Activated CD4-positive, alpha-beta T cell treated with anti-CD3 and anti-CD28 coated beads, Interleukin-2, Interleukin-4, amounts not matched to agents 100 ng/mL and 50 ng/mL, durations not matched to agents 16 hours and 8 hours (primary cell): ENCODE measurements at regions not wholly inside any gene's neighbourhood (a gene's known extent, or its start where the extent isn't known, plus 50 kb on each side); places are given as distances from the start of the nearest gene placed in this dataset.
"Not testable (repeated sequence)": the region's sequence is repeated elsewhere in the genome, so short reads cannot be mapped to it uniquely, and the experiment has no call there.

ENCODE experiments used
- DNase-seq: peaks from one replicate; pipeline ENCODE4 v3.0.0-alpha.2; 2020; ENCODE audit warnings: low spot score

- no peak for DNase-seq
Measured at GRCh38 chr2:164024396-164024795, 288.6 kb upstream of the FIGN start.

GRCh38 chr2:164023896-164024295, 288.1 kb upstream of the FIGN start:
- DNase-seq = no peak

GRCh38 chr2:164015328-164016123, 279.7 kb upstream of the FIGN start:
- no peak for DNase-seq

GRCh38 chr2:164014791-164015190, 279.0 kb upstream of the FIGN start:
- no peak for DNase-seq

DNA sequence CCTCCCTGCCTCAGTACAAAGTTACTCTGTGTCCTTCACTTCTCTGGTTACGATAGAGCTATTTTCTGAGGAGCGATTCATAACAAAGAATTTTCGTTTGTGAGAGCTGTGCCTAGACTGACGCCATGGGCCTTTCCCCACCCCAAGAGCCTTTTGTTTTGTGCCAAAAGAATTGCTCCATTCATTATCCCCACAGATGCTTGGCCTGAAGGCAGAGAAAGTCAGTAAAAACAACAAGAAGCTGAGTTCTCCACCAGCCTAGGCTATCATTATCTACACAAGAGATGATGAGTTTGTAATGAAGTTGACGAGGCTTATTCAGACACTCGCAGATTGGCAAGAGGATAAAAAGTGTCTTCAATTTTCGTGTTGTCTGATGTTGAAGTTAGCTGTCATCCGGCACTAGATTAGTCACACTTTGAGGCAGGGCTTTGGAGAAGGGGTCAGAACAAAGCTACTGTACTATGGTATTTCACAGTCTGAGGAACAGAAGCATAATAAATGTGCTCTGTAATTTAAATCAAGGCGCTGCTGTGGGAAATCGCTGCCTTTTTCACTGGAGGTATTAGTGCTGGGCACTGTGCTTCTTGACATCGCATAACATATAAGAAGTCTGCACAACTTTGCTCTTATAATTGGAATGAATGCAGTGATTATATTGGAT, 278.4 kb upstream of the FIGN start:
- no peak for DNase-seq

- DNase-seq = no peak
Measured at GRCh38 chr2:164012581-164012980, 276.8 kb upstream of the FIGN start.

GRCh38 chr2:164009756-164010337, 274.0 kb upstream of the FIGN start:
- no peak for DNase-seq

- DNase-seq = no peak
Measured at GRCh38 chr2:164008752-164009151, 272.9 kb upstream of the FIGN start.

DNA sequence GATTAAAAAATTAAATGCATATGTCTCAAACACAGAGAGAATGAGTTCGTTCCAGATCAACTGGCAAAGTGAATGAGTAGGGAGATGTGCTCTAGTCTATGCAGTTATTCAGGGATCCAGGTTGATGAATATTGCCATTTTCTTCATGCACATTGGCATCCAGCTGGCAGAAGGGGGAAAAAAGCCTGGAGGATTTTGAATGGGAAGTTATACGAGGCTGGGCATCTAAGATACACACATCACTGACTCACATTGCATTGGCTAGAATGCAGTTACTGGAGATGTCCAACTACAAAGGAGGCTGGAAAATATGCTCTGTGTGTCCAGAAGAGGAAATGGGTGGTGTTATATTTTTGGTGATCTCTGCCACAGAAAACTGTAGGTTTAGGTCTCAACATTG, 270.9 kb upstream of the FIGN start:
- DNase-seq = no peak

DNA sequence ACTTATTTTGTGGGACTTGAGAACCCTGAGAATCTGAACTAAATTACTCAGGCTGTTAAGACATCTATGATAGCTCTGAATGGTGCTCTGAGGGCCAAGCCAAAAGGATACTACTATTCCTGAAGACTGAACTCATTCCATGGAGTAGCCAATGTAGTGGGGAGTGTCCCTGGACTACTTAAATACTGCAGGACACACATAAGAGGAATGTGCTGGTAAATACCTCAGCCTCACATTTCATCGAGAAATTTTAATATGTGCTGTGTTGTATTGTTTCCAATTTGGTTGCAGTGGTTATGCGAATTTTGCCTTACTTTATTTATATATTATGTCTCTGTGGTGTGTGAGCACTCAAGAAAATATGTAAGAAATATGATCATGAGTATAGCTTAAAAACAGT, 264.4 kb upstream of the FIGN start:
- DNase-seq = no peak

- DNase-seq = no peak
Measured at GRCh38 chr2:163997466-163997865, 261.7 kb upstream of the FIGN start.

GRCh38 chr2:163990541-163990940, 254.7 kb upstream of the FIGN start:
- DNase-seq = no peak

DNA sequence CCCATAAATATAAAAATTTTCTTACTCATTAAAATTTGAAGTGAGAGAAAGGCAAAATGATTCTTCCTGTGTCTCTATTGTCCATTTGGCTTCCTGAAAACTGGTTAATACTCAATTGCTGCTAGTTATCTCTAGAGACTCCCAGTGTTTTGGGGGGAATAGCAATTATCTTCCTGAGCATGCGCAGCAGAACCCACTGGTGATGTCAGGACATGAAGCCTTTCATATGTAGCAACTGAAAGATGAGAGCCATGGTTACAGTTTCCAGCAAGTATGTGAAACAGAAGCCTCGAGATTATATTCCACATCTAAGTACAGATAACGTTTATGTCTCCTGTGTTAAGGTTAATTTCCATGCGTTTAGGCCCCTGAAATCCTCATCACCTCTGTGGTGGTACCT, 254.3 kb upstream of the FIGN start:
- no peak for DNase-seq

DNA sequence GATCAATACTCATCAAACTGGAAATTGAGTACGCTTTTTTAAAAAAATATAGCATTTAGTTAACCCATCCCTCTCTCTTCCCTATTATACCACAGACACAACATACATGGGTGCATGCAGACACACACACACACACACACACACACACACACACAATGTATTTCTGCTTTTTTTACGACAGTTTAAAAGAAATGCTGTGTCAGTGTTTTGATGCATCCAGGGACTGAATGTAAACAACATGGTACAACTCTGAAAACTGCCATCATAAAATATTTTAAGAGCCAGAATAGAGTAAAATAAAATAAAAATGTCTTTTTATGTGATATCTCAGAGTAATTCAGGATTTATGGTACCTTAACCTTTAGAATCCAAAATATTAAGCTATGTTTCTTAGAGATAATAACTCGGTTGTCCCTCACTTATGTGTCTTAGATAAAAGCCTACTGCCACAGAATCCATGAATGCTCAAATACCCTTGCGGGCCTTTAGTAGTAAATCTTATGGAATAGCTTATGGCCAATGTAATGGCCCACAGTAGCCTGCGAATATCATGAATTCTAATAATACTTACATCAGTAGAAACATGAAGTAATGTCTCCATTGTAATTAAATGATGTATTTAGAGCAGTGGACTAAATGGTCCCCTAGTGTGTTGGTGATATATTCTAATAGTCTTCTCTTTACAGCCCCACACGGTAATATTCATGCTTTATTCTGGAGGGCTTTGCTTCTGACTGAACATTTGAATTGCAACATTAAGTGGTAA, 251.6 kb upstream of the FIGN start:
- no peak for DNase-seq

- DNase-seq = no peak
Measured at GRCh38 chr2:163984986-163985385, 249.2 kb upstream of the FIGN start.

GRCh38 chr2:163983911-163984310, 248.1 kb upstream of the FIGN start:
- DNase-seq = no peak

GRCh38 chr2:163982938-163983337, 247.1 kb upstream of the FIGN start:
- no peak for DNase-seq

GRCh38 chr2:163974766-163975165, 239.0 kb upstream of the FIGN start:
- DNase-seq = no peak

GRCh38 chr2:163970058-163970813, 234.4 kb upstream of the FIGN start:
- no peak for DNase-seq

GRCh38 chr2:163964278-163964677, 228.5 kb upstream of the FIGN start:
- DNase-seq = not testable (repeated sequence)

- no peak for DNase-seq
Measured at GRCh38 chr2:163953390-163953907, 217.6 kb upstream of the FIGN start.

GRCh38 chr2:163951312-163951711, 215.5 kb upstream of the FIGN start:
- DNase-seq = no peak
